GM12891 (cell line): ENCODE measurements at regions not wholly inside any gene's neighbourhood (a gene's known extent, or its start where the extent isn't known, plus 50 kb on each side); places are given as distances from the start of the nearest gene placed in this dataset.

Experiments
- PAX5 ChIP-seq: IDR thresholded peaks from 2 replicates; pipeline ENCODE4 v1.6.1; 2011; ENCODE audit warnings: low read length, moderate library complexity, mild to moderate bottlenecking; ENCODE audit not compliant: insufficient read depth, severe bottlenecking
- POLR2A ChIP-seq: IDR thresholded peaks from 2 replicates; pipeline ENCODE4 v1.6.1; 2011; ENCODE audit warnings: low read depth, low read length, control low read depth
- POLR2AphosphoS5 ChIP-seq: IDR thresholded peaks from 2 replicates; pipeline ENCODE4 v1.6.1; 2011; ENCODE audit warnings: low read depth, low read length, control low read depth
- POU2F2 ChIP-seq: IDR thresholded peaks from 2 replicates; pipeline ENCODE4 v1.6.1; 2011; ENCODE audit warnings: low read depth, mild to moderate bottlenecking, control low read depth, low read length, moderate library complexity
- SPI1 ChIP-seq: IDR thresholded peaks from 2 replicates; pipeline ENCODE4 v1.6.1; 2011; ENCODE audit warnings: low read depth, low read length, control low read depth
- TAF1 ChIP-seq: IDR thresholded peaks from 2 replicates; pipeline ENCODE4 v1.6.1; 2011; ENCODE audit warnings: low read depth, low read length, control low read depth

DNA sequence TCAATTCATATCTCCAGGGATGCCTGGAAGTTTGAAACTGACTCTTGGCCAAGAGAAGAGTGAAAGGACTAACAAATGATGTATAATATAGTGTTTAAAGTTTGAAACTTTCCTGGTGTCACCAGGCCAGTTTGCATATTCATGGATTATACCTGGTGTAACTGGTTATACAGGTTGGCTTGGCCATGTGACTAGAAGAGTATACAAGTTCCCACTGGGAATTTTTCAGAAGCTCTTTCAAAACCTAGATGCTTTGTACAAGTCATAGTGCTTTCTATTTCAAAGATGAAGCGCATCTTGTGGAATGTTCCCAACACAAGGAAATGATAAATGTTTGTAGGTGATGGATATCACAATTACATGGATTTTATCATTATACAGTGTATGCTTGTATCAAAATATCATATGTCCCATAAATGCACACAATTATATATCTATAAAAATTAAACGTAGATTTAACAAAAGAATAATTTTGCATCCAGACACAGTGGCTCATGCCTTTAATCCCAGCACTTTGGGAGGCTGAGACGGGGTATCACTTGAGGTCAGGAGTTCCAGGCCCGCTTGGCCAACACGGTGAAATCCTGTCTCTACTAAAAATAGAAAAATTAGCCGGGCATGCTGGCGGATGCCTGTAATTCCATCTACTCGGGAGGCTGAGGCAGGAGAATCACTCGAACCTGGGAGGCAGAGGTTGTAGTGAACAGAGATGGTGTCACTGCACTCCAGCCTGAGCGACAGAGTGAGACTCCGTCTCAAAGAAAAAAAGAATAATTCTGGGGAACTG lies 1420.2 kb downstream of the GRIK2 start:
- TF ChIP-seq POLR2A (no peak), SPI1 (no peak), POLR2AphosphoS5 (no peak), TAF1 (no peak), POU2F2 (no peak), PAX5 (no peak)
